SK-MEL-5 (cell line): ENCODE measurements at regions not wholly inside any gene's neighbourhood (a gene's known extent, or its start where the extent isn't known, plus 50 kb on each side); places are given as distances from the start of the nearest gene placed in this dataset.
A peak's percentile ranks its signal among the peaks of the same experiment; 100 is the strongest.
"Not testable (repeated sequence)": the region's sequence is repeated elsewhere in the genome, so short reads cannot be mapped to it uniquely, and the experiment has no call there.

Experiments used
- DNase-seq: peaks from one replicate; pipeline ENCODE4 v3.0.0-alpha.2; 2016; ENCODE audit warnings: low read depth, low spot score
- in situ Hi-C: cut with HindIII; loops from 2 replicates; pipeline ENCODE4 v1.10.0; 2016; ENCODE audit warnings: low sequenced_read_pairs, high pct_unique_total_duplicates, low pct_unique_long_range_greater_than_20kb

DNA sequence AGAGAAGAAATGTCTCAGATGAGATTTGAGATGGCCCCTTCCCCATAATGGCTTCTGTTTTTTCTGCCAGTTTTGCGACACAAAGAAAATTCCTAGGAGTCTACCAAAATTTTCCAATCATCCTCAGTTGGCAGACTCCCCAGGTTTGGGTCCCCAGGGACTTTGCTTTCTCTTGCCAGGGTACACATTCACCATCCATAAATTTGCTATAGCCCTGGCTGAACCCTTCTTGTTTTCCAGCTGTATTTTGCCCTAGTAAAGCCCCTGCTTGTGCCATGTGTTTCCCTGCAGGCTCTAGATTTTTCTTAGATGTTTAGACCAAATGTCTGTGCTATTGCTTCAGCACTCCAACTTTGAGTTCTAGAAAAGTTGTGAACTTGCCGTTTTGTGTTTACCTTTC, 283.2 kb downstream of the ANXA1 start:
- in situ Hi-C loops: no loop called here
- no peak for DNase-seq

DNA sequence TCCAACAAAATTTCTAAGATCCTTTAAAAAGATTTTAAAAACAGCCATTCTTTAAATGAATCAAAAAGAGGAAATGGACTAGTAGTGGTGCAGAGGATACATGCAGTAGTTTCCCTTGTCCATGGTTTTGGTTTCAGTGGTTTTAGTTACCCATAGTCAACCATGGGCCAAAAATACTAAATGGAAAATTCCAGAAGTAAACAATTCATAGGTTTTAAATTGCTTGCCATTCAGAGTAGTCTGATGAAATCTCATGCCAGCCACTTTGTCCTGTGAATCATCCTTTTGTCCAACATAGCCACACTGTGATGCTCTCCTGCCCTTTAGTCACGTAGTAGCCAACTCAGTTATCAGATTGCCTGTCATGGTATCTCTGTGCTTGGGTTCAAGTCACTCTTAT, 286.1 kb downstream of the ANXA1 start:
- DNase-seq: peak; percentile 61
- in situ Hi-C loops: no loop called here

DNA sequence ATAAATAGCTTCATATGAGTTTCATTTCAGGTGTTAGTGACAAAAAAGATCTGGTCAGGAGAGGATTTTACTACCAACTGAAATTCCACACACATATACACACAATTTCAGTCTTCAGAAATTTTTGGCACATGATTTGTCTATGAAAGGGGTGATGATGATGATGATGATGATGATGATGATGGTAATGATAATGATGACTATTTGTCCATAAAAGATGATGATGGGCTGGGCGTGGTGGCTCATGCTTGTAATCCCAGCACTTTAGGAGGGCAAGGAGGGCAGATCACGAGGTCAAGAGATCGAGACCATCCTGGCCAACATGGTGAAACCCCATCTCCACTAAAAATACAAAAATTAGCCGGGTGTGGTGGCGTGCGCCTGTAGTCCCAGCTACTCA, 288.2 kb downstream of the ANXA1 start:
- in situ Hi-C loops, DNase-seq: not testable (repeated sequence)

DNA sequence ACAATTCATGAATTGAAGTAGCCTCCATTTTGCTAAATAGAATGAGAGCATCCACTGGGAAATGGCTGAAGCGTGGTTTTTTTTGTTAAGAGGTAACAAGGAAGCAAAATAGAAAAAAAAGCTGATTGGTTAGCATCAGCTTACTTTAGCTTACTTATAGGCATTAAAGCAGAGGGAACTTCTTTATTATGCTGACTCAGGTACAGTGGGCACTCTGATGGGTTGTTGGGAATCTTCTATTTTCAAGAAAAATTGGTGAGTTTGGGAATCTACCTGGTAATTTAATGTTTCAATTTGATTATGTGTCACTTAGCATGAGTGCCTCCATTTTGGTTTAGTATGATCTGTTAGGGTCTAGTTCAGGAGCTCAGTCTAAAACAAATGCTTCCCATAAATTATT, 289.6 kb downstream of the ANXA1 start:
- in situ Hi-C loops: no loop called here
- no peak for DNase-seq

DNA sequence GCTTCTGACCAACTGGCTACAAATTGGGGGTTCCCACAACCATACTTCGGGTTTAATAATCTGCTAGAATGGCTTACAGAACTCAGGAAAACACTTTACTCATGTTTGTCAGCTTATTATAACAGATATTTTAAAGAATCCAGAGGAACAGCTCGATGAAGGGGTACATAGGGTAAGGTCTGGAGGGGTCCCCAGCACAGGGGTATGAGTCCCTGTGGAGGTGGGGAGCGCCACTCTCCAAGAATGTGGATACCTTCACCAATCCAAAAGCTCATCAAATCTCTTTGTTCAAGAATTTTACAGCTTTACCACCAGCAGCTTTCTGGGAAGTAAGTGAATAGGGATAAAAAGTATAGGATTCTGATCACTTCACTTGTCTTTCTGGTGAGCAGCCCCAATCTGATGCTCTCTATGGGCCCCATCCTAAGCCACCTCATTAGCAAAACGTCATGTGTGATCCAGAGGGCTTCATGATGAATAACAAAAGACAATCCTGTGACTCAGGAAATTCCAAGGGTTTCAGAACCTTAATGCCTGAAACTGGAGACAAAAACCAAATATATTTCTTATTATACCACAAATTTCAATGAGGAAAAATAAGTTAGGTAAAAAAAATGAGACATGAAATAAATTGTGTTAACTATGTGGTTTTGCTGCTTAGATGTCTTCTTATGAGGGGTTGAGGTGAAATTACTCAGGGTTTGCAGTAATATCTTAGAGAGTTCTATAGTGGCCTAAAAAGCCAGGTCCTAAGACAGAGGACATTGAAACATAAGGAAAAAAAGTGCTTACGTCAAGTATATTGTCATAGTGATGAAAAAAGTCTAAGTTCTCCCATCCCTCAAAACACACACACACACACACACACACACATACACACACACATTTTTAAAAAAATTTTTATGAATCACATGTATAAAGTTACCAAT, 290.5 kb downstream of the ANXA1 start:
- DNase-seq: no peak
- in situ Hi-C loops: no loop called here

DNA sequence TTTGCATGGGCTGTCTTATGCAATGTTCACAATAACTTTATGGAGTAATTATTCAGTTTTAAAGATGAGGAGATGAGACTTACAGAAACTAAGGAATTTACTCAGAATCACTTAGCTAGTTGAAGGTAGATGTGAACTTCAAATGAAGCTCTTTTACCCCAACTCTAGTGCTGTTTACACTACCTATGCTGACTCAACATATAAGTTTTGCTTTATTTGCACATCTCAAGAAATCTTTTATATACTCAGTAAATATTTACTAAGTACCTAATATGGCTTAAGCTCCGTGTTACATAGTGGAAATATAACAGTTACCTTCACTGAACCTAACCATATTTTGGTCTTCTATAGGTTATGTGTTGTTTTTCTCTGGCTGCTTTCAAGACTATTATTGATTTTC, 293.2 kb downstream of the ANXA1 start:
- in situ Hi-C loops: no loop called here
- no peak for DNase-seq

DNA sequence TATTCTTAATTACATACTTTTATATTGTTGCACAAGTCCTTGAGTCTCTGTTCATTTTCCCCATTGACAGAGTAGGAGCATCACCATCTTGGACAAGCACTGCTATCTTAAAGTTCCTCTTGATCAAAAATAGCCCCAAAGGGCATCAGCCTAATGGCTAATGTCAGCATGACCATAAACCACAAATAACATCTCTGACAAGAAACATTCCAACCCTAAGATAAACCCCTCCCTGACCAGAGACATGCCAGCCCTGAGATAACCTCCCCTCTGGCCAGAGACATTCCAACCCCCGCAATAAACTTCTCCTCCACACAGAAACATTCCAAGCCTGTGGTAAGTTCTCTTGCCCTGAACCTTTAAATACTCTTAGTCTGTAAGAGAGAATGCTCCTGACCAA, 293.7 kb downstream of the ANXA1 start:
- in situ Hi-C loops: not testable (repeated sequence)
- peak; percentile 82 for DNase-seq

DNA sequence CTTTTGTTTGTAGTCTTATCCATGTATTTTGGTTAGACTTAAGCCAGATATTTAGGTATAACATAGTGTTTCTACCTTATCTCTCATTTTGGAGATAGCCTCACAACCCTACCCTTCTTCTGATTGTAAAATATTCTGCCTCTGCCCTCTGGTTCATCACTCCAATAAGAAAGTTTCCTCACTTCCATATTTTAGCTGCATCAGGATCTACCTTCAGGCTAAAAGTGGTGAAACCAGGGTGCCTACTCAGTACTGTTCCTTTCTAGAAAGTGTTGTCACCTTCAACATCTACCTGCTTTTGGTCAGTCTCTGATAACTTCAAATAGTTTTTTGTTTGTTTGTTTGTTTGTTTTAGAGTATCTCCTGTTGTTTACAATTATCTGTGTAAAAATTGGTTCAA, 294.6 kb downstream of the ANXA1 start:
- in situ Hi-C loops: no loop called here
- no peak for DNase-seq

DNA sequence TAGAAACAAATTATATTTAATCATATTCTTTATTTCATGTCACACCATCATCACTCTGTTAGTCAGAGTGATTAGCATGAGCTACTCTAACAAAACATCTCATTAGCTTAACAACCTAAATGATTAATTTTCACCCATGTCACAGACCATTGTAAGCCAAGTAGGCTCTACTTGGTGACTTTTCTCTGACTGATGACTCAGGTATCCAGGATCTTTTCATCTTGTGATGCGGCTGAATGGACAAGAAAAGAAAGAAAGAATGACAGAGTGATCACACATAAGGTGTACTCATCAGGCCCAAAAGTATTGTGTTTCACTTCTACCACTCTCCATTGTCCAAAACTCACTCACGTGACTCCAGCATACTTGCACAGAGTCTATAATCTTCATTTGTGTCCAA, 299.3 kb downstream of the ANXA1 start:
- DNase-seq: no peak
- in situ Hi-C loops: no loop called here

DNA sequence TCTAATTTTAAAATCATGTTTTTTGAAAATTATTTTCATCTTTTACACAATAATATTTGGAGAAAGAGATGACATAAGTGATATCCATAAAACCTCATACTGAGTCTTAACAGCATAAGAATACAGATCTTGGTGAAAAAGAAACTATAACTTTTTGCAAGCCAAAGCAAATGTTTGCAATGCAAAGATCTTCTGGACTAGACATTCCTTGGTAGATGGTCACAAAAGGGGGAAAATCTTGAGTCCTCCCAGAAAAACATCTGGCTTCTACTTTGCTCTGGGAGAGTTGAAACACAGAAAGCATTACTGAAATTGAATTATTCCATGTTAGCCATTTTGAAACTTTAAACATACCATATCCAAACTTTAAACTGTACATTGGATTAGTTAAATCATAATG, 308.2 kb downstream of the ANXA1 start:
- DNase-seq: no peak
- in situ Hi-C loops: no loop called here

DNA sequence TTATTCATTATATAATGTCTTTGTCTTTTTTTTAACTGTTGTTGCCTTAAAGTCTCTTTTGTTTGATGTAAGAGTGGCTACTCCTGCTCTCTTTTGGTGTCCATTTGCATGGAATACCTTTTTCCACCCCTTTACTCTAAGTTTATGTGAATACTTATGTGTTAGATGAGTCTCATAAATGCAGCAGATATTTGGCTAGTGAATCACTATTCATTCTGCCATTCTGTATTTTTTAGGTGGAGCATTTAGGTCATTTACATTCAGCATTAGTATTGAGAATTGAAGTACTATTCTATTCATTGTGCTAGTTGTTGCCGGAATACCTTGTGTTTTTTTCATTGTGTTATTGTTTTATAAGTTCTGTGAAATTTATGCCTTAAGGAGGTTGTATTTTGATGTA, 317.1 kb downstream of the ANXA1 start:
- in situ Hi-C loops: no loop called here
- DNase-seq: no peak

DNA sequence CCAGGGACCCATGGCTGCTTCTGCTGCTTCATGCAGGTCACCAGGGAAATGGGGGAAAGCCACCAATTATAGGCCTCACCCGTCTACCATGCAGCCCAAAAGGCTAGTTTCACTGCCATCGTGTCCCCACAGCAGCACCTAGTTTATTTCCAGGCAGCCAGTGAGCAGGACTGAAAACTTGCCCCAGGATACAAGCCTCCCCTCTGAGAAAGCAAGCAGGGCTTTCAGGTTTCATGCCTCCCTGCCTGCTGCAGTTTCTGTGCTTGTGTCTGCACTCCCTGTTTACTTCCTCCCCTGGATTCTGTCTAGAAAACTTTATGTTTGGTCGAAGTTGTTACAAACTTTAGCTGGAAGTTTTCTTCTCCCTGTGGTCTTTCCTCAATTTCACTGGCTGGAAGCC, 319.1 kb downstream of the ANXA1 start:
- DNase-seq: no peak
- in situ Hi-C loops: no loop called here

DNA sequence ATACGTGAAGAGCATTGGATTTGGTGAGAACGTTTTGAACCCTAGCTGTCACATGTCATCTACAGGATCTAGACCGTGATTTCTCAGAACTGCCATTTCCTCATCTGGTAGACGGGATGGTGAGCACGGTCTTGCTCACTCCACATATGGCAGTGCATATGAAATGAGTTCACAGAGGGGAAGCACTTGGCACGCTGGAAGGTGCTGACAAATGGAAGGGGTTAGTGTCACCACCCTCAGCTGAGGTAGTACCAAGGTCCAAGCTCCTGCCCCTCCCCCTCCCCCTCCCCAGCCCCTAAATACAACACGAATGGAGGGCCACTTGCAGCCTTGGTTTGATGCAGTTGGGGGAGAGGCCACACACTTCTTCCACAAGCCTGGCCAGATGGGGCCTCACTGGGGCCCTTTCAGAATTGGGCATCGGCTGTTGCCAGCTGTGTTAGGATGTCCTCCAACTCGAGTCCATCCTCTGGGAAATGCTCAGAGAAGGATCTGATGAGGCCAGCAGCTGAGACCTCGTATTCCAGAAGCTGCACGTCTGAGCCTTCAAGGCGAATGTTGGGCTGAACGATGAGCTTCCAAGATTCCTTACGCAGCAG, 322.4 kb downstream of the ANXA1 start:
- in situ Hi-C loops: no loop called here
- no peak for DNase-seq

DNA sequence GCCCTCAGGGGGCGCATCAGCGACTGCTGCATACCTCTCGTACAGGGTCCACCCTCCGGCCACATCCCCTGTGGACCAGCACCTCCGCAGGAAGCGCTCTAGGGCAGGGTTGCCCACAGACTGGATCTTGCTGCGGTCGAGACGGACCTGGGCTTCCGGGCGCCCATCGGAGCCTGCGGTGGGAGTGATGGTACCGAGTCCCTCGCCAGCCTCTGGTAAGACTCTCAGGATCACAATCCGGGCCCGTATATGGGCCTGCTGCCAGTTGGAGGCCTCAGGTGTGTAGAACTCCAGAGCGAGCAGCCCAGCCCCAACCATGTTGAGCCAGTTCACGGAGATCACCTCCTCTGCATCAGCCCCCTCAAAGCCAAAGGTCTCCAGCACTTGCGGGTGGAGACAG, 323.0 kb downstream of the ANXA1 start:
- no peak for DNase-seq
- in situ Hi-C loops: no loop called here

DNA sequence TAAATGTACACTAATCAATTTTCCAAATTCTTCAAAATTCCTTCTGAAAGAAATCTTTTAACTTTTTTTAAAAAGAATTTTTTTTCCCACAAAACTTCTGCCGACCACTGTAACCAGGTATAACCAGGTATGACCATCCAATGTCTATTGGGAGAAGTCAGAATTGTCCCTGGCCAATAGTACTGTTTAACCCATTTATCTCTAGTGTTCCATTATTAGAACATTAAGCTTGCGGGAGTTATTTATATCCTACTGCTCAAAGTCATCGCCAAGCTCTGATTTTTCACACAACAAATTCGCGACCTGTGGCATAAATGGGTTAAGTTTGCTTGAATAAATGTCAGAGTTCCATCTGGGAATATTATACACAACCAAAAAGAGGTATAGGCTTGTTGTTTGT, 343.2 kb downstream of the ANXA1 start:
- in situ Hi-C loops: no loop called here
- DNase-seq: no peak

DNA sequence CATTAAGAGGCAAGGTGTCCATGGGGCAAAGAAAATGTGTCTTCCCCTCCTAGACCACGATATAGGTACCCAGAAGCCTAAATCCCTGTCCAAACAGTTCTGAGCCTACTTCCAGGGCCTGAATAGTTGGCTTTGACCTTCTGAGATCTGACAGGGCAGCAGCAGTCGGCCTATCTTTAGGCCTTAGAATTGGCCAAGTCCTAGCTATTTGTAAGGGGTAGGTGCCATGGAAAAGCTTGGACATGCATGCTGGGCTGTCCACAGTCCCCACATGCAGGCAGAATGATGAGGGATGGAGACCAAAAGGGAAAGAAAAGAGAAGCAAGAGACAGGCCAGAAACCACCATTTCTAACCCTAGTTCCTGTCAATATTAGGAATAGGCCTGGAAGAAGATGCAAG, 346.1 kb downstream of the ANXA1 start:
- DNase-seq: no peak
- in situ Hi-C loops: no loop called here

DNA sequence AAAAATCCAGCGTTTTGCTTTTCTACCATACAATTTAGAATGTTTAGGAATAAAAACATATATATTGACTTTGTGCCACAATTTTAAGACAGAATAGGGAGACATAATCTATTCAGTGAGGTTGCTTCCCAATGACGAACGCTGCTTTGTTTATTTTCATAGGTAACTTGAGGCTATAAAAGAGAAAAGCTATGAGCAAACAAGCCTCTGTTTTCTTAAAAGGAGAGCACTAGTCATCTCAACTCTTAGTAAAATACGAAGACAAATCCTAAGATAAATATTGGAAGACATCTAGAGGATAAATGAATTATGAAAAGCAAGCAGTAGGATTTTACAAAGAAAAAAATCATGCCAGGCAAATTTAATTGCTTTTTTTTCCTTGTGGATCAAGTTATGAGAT, 363.6 kb downstream of the ANXA1 start:
- in situ Hi-C loops: no loop called here
- DNase-seq: no peak

DNA sequence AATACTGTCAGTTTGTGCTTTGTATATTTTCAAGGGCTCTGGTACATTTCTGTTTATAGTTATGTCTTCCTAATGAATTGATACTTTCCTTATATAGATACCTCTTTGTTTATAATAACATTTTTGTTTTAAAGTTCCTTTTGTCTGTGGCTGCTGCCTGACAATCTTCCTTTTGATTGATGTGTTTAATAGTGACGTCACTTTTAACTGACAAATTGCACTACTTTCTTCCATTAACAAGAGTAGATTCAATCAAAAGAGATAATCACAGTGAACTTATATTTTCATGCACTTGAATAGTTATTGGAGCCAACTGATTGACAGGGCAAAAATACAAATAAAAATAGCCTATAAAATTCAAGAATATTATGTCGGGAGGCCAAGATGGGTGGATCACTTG, 371.7 kb downstream of the ANXA1 start:
- in situ Hi-C loops: no loop called here
- DNase-seq: no peak

DNA sequence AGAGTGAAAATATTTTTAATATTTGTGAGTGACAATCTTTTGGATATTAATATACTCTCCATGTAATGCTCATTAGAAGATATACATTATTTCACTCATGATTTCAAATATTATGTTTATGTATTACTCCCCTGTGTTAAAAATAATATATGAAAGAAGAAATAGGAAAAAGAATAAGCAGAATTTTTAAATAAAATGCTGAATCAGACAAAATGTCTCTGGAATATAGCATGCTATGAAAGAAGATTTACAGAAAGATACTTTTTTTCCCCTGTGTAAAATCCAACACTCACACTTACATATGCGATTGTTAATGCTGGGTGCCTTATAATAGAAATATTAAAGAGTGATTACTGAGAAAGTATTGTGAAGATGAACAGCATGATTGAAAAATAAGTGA, 373.7 kb downstream of the ANXA1 start:
- DNase-seq: no peak
- in situ Hi-C loops: no loop called here
